IgD-negative memory B cell (primary cell): ENCODE measurements at regions not wholly inside any gene's neighbourhood (a gene's known extent, or its start where the extent isn't known, plus 50 kb on each side); places are given as distances from the start of the nearest gene placed in this dataset.
"Not testable (repeated sequence)": the region's sequence is repeated elsewhere in the genome, so short reads cannot be mapped to it uniquely, and the experiment has no call there.

Source experiments
- H3K27ac Mint-ChIP-seq, 3 donors: one replicate each; pipeline ENCODE4 v1.8.0; 2020 to 2022; ENCODE audit warnings: mild to moderate bottlenecking in 3 of 3, mixed read lengths in 3 of 3, moderate library complexity in 1 of 3
- H3K27me3 Mint-ChIP-seq: one replicate; pipeline ENCODE4 v1.8.0; 2021; ENCODE audit warnings: mixed read lengths
- H3K36me3 Mint-ChIP-seq: one replicate; pipeline ENCODE4 v1.8.0; 2020; ENCODE audit warnings: mild to moderate bottlenecking, mixed read lengths
- H3K4me1 Mint-ChIP-seq, 3 donors: one replicate each; pipeline ENCODE4 v1.8.0; 2020 to 2022; ENCODE audit warnings: mixed read lengths in 3 of 3, mild to moderate bottlenecking in 1 of 3
- H3K4me3 Mint-ChIP-seq, 4 donors: one replicate each; pipeline ENCODE4 v1.8.0; 2020 to 2022; ENCODE audit warnings: mild to moderate bottlenecking in 4 of 4, mixed read lengths in 4 of 4, moderate library complexity in 3 of 4
- H3K9me3 Mint-ChIP-seq, 3 donors: one replicate each; pipeline ENCODE4 v1.8.0; 2020 to 2021; ENCODE audit warnings: mixed read lengths in 3 of 3, mild to moderate bottlenecking in 1 of 3

GRCh38 chr3:84308379-84308778 is 650.4 kb upstream of the CADM2 start:
- H3K4me3 Mint-ChIP-seq, result no peak overlapping the region
- no peaks in the 10 kb centered on the region for H3K27me3 Mint-ChIP-seq
- H3K27ac Mint-ChIP-seq, result no peak overlapping the region
- no peaks in the 10 kb centered on the region for H3K36me3 Mint-ChIP-seq
- H3K9me3 Mint-ChIP-seq, result peaks cover 0 to 7% (median 0%) of the 10 kb centered on the region in 3 donors
- no peaks in the 10 kb centered on the region for H3K4me1 Mint-ChIP-seq

- Mint-ChIP-seq H3K27me3 (no peaks in the 10 kb centered on the region), H3K27ac (no peak overlapping the region), H3K4me1 (no peaks in the 10 kb centered on the region), H3K36me3 (no peaks in the 10 kb centered on the region), H3K4me3 (no peak overlapping the region), H3K9me3 (peaks cover 0 to 16% (median 2%) of the 10 kb centered on the region in 3 donors)
Observed at GRCh38 chr3:84318273-84318809, 640.4 kb upstream of the CADM2 start.

- H3K4me1 Mint-ChIP-seq, H3K36me3 Mint-ChIP-seq, H3K27ac Mint-ChIP-seq, H3K4me3 Mint-ChIP-seq, H3K27me3 Mint-ChIP-seq: not testable (repeated sequence)
- H3K9me3 Mint-ChIP-seq, result peaks cover 7 to 16% (median 12%) of the 10 kb centered on the region in 3 donors
Observed at GRCh38 chr3:84365563-84366278, 593.1 kb upstream of the CADM2 start.
